ENCODE measurements at regions not wholly inside any gene's neighbourhood (a gene's known extent, or its start where the extent isn't known, plus 50 kb on each side); places are given as distances from the start of the nearest gene placed in this dataset.

DNA sequence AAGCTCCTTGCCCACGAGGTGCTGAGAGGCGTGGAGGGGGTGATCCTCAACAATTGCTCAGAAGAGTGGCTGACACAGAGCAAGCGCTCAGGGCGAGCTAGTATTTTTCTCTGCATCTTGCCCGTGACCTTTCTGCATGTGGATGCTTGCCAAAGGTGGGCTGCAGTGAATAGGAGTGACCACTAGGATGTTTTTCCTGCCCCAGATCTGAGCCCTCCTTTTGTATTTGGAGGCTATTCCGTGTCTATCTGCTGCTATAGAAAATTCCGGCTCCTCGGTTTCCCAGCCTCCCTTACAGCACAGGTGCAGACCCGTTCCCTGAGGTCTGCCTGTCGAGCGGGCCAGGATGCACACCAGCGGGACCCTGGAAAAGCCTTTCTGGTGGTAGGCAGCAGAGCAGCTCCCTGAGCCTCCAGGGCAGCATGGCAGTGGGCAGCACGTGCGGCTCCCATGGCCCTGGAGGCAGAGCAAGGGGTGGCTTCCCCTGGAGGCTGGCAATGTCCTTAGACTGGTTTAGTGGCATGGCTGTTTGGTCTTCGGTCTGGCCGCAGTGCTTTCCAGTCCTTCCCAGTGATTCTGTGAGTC, 145.1 kb upstream of the PCBD1 start:
- H3K4me3 ChIP-seq (ENCODE audit: low read depth, low read length), result no peak overlapping the region
- H3K36me3 ChIP-seq (ENCODE audit: control insufficient read depth, insufficient read depth, low read length), result no peaks in the 10 kb centered on the region
- no peak for DNase-seq (ENCODE audit: low read depth)
- peaks cover 11% of the 10 kb centered on the region for H3K27me3 ChIP-seq (ENCODE audit: control insufficient read depth, insufficient read depth, low read length)
- TF ChIP-seq, protein P1, sequence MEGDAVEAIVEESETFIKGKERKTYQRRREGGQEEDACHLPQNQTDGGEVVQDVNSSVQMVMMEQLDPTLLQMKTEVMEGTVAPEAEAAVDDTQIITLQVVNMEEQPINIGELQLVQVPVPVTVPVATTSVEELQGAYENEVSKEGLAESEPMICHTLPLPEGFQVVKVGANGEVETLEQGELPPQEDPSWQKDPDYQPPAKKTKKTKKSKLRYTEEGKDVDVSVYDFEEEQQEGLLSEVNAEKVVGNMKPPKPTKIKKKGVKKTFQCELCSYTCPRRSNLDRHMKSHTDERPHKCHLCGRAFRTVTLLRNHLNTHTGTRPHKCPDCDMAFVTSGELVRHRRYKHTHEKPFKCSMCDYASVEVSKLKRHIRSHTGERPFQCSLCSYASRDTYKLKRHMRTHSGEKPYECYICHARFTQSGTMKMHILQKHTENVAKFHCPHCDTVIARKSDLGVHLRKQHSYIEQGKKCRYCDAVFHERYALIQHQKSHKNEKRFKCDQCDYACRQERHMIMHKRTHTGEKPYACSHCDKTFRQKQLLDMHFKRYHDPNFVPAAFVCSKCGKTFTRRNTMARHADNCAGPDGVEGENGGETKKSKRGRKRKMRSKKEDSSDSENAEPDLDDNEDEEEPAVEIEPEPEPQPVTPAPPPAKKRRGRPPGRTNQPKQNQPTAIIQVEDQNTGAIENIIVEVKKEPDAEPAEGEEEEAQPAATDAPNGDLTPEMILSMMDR (IDR thresholded peaks at IDR 0.05; ENCODE audit: insufficient read depth, low read length, poor library complexity, severe bottlenecking), result no peak

DNA sequence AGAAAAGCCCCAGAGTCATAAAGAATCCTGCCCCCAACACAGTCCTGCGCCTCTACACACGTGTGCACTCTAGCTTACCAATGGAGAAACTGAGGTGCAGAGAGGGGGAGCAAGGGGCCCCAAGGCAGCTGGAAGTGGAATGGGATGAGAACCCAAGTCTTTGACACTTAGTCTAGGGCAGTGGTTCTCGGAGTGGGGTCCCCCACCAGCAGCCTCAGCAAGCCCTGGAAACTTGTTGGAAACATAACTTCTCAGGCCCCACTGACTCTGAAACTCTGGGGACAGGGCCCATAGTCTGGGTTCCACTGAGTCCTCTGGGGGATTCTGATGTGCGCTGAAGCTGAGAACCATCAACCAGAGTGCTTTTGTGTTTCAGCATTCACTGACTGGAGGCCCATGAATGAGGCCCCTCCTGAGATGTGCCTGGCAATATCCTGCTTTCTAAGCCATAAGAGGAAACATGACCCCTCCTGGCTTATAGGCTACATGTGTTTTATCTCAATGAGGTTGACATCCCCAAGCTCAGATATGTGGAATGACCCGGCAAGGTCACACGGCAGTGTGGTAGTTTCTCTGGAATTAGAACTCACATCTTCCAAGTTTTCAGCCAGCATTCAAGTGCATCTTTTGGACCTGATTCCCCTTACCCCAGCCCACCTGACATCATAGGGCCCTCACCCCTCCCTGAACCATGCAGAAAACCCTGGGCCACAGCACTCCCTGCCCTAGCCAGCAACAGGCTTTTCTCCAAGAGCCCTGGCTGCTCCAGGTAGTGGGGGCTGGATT, 147.3 kb upstream of the PCBD1 start:
- H3K27me3 ChIP-seq (ENCODE audit: control insufficient read depth, insufficient read depth, low read length), result peaks cover 18% of the 10 kb centered on the region
- H3K4me3 ChIP-seq (ENCODE audit: low read depth, low read length), result no peak overlapping the region
- no peaks in the 10 kb centered on the region for H3K36me3 ChIP-seq (ENCODE audit: control insufficient read depth, insufficient read depth, low read length)
- no peak for DNase-seq (ENCODE audit: low read depth)
- TF ChIP-seq, protein P1 (IDR thresholded peaks at IDR 0.05; ENCODE audit: insufficient read depth, low read length, poor library complexity, severe bottlenecking), result no peak

DNA sequence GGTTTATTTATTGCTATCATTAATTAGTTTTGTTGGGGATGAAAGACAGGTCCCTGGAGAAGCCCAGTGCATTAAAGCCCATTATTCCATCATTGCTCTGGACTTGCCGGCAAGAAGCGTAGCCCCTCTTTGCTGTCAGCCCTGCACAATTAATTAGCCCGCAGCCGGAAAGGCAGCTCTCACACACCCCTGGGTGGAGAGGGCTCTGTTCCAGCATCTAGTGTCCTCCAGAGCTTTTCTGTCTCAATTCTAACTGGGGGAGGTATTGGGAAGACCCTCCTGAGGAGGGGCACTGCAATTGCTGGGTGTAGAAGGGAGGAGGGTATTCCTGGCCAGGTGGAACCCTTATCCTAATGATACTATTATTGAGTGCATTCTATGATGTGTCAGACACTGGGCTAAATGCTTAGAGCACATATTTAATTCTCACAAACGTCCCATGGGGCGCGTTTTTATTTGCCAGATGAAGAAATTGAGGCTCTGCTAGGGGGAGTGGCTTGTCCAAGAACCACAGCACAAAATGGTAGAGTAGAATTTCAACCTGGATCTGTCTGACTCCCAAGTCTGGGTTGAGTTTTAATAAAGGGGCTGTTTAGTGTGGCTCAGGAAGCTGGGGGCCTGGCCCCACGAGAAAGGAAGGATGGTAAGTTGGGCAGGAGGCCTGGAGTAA, 148.1 kb upstream of the PCBD1 start:
- H3K4me3 ChIP-seq (ENCODE audit: low read depth, low read length), result no peak overlapping the region
- TF ChIP-seq, protein P1 (IDR thresholded peaks at IDR 0.05; ENCODE audit: insufficient read depth, low read length, poor library complexity, severe bottlenecking), result no peak
- peaks cover 22% of the 10 kb centered on the region for H3K27me3 ChIP-seq (ENCODE audit: control insufficient read depth, insufficient read depth, low read length)
- no peak for DNase-seq (ENCODE audit: low read depth)
- H3K36me3 ChIP-seq (ENCODE audit: control insufficient read depth, insufficient read depth, low read length), result no peaks in the 10 kb centered on the region

DNA sequence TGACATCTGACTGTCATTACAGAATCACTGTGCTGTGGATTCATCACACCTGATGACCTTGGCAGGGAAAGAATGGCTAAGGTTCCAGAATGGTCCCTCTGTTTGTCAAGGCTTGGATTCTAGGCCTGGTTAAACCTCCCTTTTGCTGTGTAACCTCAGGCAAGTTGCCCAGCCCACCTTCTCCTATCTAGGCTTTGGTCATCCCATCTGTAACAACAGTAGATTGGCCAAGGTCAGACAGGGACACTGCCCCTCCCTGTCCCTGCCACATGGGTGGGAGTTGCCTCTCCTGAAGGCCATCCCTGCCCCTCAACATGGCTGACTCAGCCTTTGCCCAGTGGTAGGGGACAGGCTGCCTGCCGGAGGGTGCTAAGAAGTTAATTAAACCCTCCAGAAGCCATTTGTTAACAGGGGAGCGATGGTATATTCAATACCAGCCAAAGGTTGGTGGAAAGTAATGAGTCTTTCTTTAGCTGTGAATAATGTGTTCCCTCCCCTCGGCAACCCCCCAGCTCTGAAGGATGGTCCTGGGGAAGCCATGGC, 149.8 kb upstream of the PCBD1 start:
- Histone ChIP-seq H3K4me3 (ENCODE audit: low read depth, low read length) (no peak overlapping the region), H3K36me3 (ENCODE audit: control insufficient read depth, insufficient read depth, low read length) (no peaks in the 10 kb centered on the region), H3K27me3 (ENCODE audit: control insufficient read depth, insufficient read depth, low read length) (peaks cover 22% of the 10 kb centered on the region)
- TF ChIP-seq, protein P1 (IDR thresholded peaks at IDR 0.05; ENCODE audit: insufficient read depth, low read length, poor library complexity, severe bottlenecking), result no peak
- DNase-seq (ENCODE audit: low read depth), result no peak

DNA sequence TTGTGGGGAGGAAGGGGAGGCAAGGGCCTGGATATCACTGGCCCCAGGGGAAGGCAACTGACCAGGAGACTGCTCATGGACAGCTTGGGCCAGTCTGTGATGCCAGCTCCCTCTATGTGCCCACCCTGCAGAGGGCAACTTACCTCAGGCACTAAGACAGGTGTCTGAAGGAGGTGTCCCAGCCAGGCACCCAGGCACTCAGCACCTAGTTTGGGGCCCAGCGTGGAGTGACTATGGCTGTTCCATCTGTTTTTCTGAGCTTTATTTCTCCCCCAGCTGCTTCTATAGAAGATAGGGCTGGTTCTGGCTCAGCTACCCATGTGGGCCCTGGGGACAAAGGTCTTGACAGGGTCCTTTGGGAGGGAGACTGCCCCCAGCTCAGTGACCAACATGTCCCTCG, 150.6 kb upstream of the PCBD1 start:
- no peak for DNase-seq (ENCODE audit: low read depth)
- H3K4me3 ChIP-seq (ENCODE audit: low read depth, low read length), result no peak overlapping the region
- peaks cover 21% of the 10 kb centered on the region for H3K27me3 ChIP-seq (ENCODE audit: control insufficient read depth, insufficient read depth, low read length)
- H3K36me3 ChIP-seq (ENCODE audit: control insufficient read depth, insufficient read depth, low read length), result no peaks in the 10 kb centered on the region
- TF ChIP-seq, protein P1 (IDR thresholded peaks at IDR 0.05; ENCODE audit: insufficient read depth, low read length, poor library complexity, severe bottlenecking), result no peak

All from kidney epithelial cell (primary cell).